ENCODE measurements at regions not wholly inside any gene's neighbourhood (a gene's known extent, or its start where the extent isn't known, plus 50 kb on each side); places are given as distances from the start of the nearest gene placed in this dataset.

- H3K4me1 ChIP-seq = no peaks in the 10 kb centered on the region
- no peak overlapping the region for H3K27ac ChIP-seq
- no peaks in the 10 kb centered on the region for H3K9me3 ChIP-seq
- intact Hi-C loops (cut with DNase I; ENCODE audit: low total_unique reads) = no loop called here
- in situ Hi-C loops (cut with MboI; ENCODE audit: low pct_ligation_motif_present in 1 of 4, low pct_unique_long_range_greater_than_20kb in 1 of 4, low sequenced_read_pairs in 3 of 4) = no loop called here
- no peaks in the 10 kb centered on the region for H3K27me3 ChIP-seq
- no peak overlapping the region for H3K4me3 ChIP-seq
- no peak for TF ChIP-seq POLR2A (IDR thresholded peaks at IDR 0.05)
- TF ChIP-seq POLR2AphosphoS5 (IDR thresholded peaks at IDR 0.05) = no peak
- TF ChIP-seq CTCF (IDR thresholded peaks at IDR 0.05) = no peak
- no peak for TF ChIP-seq EP300 (IDR thresholded peaks at IDR 0.05; ENCODE audit: low read depth)
- no peaks in the 10 kb centered on the region for H3K36me3 ChIP-seq
- 68 to 89% methylated on average over 4 to 7 of the region's 7 CpGs for WGBS, 2 donors (ENCODE audit: low coverage in 1 of 2)
- no peak for DNase-seq
Observed at GRCh38 chr4:165760182-165760581, 112.9 kb upstream of the TLL1 start.

- Histone ChIP-seq H3K4me1 (no peaks in the 10 kb centered on the region), H3K36me3 (no peaks in the 10 kb centered on the region), H3K9me3 (no peaks in the 10 kb centered on the region), H3K4me3 (no peak overlapping the region), H3K27me3 (no peaks in the 10 kb centered on the region), H3K27ac (no peak overlapping the region)
- intact Hi-C loops (cut with DNase I; ENCODE audit: low total_unique reads) (no loop called here), in situ Hi-C loops (cut with MboI; ENCODE audit: low pct_ligation_motif_present in 1 of 4, low pct_unique_long_range_greater_than_20kb in 1 of 4, low sequenced_read_pairs in 3 of 4) (no loop called here)
- WGBS, 2 donors (ENCODE audit: low coverage in 1 of 2) = 40 to 71% methylated on average over 1 of the region's 1 CpG
- no peak for DNase-seq
- TF ChIP-seq POLR2A (IDR thresholded peaks at IDR 0.05) (no peak), EP300 (IDR thresholded peaks at IDR 0.05; ENCODE audit: low read depth) (no peak), POLR2AphosphoS5 (IDR thresholded peaks at IDR 0.05) (no peak), CTCF (IDR thresholded peaks at IDR 0.05) (no peak)
Observed at GRCh38 chr4:165761963-165762362, 111.1 kb upstream of the TLL1 start.

GRCh38 chr4:165763640-165764039, 109.4 kb upstream of the TLL1 start:
- intact Hi-C loops (cut with DNase I; ENCODE audit: low total_unique reads) = no loop called here
- TF ChIP-seq EP300 (IDR thresholded peaks at IDR 0.05; ENCODE audit: low read depth) (no peak), CTCF (IDR thresholded peaks at IDR 0.05) (no peak), POLR2AphosphoS5 (IDR thresholded peaks at IDR 0.05) (no peak), POLR2A (IDR thresholded peaks at IDR 0.05) (no peak)

GRCh38 chr4:165765053-165765452, 108.0 kb upstream of the TLL1 start:
- Histone ChIP-seq H3K36me3 (no peaks in the 10 kb centered on the region), H3K4me3 (no peak overlapping the region), H3K27me3 (no peaks in the 10 kb centered on the region), H3K27ac (no peak overlapping the region), H3K9me3 (no peaks in the 10 kb centered on the region), H3K4me1 (no peaks in the 10 kb centered on the region)
- in situ Hi-C loops (cut with MboI; ENCODE audit: low pct_ligation_motif_present in 1 of 4, low pct_unique_long_range_greater_than_20kb in 1 of 4, low sequenced_read_pairs in 3 of 4) = no loop called here
- 75 to 80% methylated on average over 1 of the region's 1 CpG for WGBS, 2 donors (ENCODE audit: low coverage in 1 of 2)
- DNase-seq = no peak
- intact Hi-C loops (cut with DNase I; ENCODE audit: low total_unique reads) = no loop called here
- no peak for TF ChIP-seq POLR2A (IDR thresholded peaks at IDR 0.05)
- TF ChIP-seq CTCF (IDR thresholded peaks at IDR 0.05) = no peak
- no peak for TF ChIP-seq POLR2AphosphoS5 (IDR thresholded peaks at IDR 0.05)
- no peak for TF ChIP-seq EP300 (IDR thresholded peaks at IDR 0.05; ENCODE audit: low read depth)

More at GRCh38 chr4:165763640-165764039, 109.4 kb upstream of the TLL1 start:
- H3K27me3 ChIP-seq = no peaks in the 10 kb centered on the region
- no peaks in the 10 kb centered on the region for H3K36me3 ChIP-seq
- no peak for DNase-seq
- in situ Hi-C loops (cut with MboI; ENCODE audit: low pct_ligation_motif_present in 1 of 4, low pct_unique_long_range_greater_than_20kb in 1 of 4, low sequenced_read_pairs in 3 of 4) = no loop called here
- no peak overlapping the region for H3K27ac ChIP-seq
- no peaks in the 10 kb centered on the region for H3K9me3 ChIP-seq
- 50 to 54% methylated on average over 2 of the region's 2 CpGs for WGBS, 2 donors (ENCODE audit: low coverage in 1 of 2)
- H3K4me1 ChIP-seq = no peaks in the 10 kb centered on the region
- H3K4me3 ChIP-seq = no peak overlapping the region

Measured in transverse colon (tissue), 4 donors.